ENCODE measurements at regions not wholly inside any gene's neighbourhood (a gene's known extent, or its start where the extent isn't known, plus 50 kb on each side); places are given as distances from the start of the nearest gene placed in this dataset.

- DNase-seq, result no peak
These were observed 223.8 kb downstream of the SOX9 start for GRCh38 chr17:72344613-72345012.

GRCh38 chr17:72345088-72345487 lies 224.3 kb downstream of the SOX9 start:
- no peak for DNase-seq

DNA sequence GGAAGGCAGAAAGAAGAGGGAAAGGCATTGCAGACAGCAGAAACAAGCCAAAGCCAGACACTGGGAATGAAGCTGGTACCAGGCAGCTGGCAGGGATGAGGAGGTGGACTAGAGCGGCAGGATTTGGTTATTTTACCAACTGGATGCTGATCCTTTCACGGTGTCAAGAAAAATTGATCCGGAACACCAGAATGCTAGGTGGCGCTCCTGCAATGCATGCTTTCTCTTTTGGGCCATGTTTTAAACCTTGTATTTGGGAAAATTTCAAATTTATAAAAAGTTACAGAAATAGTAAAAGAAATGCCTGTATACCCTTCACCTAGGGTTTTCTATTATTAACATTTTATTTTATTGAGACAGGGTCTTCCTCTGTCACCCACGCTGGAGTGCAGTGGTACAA lies 224.7 kb downstream of the SOX9 start:
- DNase-seq, result no peak

DNA sequence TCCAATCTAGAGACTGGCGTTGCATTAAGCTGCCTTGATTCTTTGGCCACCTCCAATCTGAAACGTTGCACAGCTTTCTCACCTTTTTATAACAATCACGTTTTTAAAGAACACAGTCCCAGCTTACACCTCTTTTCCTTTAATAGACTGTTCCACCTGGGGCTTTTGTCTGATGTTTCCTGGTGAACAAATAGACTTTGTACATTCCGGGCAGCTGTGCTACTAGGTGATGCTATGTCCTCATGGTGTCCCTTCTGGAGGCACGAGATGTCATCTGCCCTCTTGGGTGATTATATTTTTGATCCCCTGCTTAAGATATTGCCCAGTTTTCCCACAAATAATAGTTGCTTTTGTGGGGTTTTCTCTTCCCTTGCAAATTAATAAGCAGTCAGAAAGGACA lies 225.5 kb downstream of the SOX9 start:
- no peak for DNase-seq

DNA sequence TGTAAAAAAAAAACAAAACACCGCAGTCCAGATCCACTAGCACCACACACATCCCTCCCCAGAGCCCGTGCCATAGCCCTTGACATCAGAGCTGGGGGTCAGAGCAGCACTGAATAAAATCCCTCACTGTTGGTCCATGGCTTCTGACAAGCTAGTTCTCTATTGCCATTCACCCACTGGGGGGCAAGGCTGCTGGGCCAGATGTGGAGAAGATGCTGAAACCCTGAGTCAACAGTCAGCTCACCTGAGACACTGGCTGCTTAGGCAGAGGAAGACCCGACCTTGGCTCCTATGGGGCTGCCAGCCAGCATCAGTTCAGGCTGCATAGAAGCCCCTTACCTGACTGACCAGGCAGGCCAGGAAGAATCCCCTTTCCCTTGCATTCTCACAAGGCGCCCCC lies 228.2 kb downstream of the SOX9 start:
- no peak for DNase-seq

DNA sequence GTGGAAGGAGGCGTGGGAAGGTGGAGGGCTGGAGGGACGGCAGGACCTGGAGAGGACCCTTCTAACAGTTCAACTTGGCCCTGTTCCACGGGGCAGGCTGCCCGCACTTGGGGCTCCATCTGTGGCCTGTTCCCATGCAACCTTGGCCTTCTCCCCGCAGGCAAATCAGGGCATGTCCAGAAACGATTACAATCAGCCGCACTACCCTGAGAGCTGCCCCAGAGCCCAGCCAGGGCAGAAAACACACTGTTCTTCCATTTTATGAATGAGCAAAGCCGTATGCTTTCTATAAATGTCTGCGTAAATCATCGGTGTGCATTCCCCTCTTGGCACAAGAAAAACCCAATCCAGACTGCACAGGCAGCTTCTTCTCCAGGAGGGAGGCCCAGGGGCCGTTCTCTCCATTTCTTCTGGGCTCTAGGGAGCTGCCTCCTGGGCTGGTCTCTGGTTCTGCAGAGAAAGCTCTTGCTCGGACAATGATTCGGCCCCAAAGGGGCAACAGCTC lies 228.7 kb downstream of the SOX9 start:
- DNase-seq, result no peak

DNA sequence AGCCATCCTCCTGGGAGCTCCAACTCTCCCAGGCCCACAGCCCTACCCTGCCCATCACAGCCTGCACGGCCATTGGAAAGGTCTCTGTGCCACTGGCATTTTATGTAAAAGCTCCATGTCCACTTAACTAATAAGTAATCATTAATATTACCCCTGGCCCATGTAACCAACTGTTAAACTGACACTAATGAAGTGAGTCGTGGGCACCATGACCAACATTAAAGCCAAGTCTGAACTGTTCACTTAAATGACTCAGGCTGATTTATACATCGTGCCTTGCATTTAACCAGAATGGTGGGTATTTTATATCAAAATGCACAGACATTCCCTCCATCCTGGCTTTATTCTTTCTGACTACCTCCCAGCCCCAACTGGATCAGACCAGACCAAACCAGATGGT lies 229.3 kb downstream of the SOX9 start:
- DNase-seq, result no peak

DNA sequence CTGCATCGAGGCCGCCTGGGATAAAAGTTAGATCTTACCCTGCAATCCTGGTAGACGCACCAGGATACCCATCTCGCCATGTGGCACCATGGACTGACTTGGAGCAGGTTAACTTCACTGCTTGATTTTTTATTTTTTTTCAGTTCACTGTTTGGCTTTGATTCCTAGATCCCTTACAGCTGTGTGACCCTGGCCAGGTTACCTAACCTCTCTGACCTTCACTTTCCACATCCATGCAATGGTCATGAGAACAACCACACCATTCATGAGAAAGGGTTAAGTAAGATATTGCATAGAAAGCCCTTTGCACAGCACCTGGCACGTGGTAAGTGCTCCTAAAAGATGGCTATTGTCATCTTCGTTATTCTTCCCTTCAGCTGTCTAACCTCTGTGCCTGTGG lies 230.5 kb downstream of the SOX9 start:
- no peak for DNase-seq

DNA sequence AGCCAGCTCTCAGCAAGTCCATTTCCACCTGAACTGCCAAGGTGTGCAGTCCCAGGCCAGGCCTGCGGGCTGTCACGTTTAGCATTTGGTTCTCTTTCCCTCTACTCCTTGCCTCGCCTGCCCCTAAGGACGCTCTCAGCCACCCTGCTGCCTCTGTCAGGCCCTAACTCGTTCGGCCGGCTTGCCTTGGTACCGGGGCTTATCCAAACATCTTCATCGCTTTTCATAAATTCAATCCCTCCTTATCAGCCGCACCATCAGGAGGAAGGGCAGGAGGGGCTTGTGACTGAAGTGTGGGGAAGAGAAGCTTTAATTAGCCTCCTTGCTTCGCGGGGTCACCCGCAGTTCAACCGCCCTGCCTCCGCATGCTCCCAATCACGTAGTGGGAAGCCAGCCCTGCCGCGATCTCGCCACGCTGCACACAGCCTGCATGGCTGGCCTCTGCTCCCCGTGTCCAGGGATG lies 231.1 kb downstream of the SOX9 start:
- DNase-seq, result no peak

DNA sequence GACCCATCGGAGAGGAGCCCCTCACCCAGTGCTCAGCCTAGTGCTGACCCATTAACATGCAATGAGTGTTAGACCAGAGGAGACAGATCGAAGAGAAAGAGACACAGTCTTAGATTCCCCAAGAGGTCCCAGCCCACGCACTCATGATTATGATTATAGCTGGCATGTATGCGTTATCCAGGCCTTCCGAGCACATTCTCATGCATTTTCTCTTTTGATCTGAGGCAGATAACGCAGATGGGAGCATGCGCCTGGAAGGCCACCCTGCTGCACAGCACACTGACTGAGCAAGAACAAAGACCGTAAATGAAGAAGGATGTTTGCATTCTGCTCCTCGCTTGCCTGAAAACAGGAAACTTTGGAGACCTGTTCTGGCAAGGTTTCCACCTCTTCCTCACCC lies 232.7 kb downstream of the SOX9 start:
- no peak for DNase-seq

GRCh38 chr17:72354071-72354470 lies 233.3 kb downstream of the SOX9 start:
- no peak for DNase-seq

DNA sequence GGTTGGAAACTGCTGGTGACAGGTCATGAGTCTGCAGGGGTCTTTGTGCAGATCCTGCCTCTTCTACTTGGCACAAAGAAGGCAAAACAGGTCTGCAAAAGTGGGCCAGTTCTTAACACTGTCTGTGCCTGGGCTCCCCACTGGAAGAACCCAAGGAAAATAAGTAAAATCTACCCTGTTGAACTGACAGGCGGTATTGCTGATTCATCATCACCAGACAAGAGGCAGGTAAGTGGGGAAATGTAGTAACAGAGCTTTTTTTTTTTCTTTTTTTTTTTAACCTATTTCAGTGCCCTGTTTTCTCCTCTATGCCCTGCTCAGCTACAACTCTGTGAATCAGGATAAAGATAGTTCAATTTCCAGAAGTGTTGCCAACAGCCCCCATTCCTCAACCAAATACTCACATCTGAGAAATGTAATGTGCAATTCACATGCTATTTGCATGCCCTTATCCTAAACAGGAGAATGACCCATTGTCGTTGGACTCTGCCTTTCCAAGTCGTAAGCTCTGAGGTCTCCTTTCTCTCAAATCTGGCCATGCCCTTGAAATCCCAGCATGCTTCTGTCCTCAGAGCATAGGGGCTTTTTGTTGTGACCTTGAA lies 237.0 kb downstream of the SOX9 start:
- peak; percentile 33 for DNase-seq

- peak; percentile 82 for DNase-seq
These were observed 237.6 kb downstream of the SOX9 start for GRCh38 chr17:72358465-72358864.

DNA sequence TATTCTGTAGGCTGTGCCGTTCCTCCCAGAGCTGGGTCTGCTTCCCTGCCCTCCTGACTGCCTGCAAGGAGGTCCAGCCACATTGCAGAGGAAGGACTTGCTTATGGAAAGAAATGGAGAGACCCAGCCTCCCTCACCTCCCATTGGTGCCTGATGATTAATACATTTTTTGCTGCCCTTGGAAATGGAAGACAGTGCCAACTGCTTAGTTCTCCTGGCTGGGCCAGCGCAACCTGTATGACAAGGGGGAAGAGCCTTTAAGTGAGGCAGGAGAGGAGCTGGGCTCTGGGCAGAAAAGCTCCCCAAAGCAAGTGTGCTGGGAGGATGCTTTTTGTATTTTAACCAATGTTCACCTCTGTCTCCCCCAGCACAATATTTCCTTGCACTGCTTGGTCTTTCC lies 238.5 kb downstream of the SOX9 start:
- DNase-seq, result no peak

DNA sequence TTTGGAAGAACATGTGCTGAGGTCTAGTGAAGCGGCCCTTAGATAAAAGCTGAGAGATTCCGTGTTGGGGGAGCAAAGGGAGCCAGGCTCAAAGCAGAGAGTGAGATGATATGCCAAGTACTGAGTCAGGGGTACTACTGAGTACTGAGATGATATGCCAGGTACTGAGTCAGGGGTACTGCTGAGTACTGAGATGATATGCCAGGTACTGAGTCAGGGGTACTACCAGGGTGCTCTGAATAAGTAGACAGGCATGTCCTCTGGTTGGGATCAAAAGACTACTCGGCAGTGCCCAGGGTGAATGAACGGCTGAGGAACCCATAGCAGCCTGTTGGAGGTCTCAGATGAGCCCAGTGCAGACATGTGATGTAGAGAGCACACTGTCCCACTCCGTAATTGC lies 239.0 kb downstream of the SOX9 start:
- no peak for DNase-seq

DNA sequence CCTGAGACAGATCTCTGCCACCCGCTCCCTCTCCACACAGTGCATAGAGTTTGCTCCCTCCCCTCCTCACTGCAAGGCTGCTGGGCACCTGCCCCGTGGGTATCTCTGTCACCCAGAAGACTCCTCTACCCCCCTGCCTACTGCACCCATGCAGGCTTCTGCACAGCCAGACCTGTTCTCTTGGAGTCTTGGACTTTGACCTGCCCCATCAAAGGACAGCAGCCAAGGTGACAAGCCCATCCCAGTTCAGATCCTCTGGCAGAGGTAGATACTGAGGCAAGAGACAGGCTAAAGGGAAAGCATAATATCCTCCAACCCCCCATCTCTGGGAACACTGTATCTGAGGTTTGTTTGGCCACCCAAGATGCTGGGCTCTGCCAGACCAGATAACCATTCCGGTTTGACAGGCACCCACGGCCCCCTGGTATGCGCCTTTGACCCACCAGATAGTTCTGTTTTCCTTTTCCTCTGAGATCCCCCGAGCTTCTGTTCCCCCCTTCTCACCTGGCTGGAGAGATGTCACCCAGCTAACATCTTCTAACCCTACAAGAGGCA lies 239.6 kb downstream of the SOX9 start:
- DNase-seq, result no peak

GRCh38 chr17:72361892-72362291 lies 241.1 kb downstream of the SOX9 start:
- peak; percentile 32 for DNase-seq

DNA sequence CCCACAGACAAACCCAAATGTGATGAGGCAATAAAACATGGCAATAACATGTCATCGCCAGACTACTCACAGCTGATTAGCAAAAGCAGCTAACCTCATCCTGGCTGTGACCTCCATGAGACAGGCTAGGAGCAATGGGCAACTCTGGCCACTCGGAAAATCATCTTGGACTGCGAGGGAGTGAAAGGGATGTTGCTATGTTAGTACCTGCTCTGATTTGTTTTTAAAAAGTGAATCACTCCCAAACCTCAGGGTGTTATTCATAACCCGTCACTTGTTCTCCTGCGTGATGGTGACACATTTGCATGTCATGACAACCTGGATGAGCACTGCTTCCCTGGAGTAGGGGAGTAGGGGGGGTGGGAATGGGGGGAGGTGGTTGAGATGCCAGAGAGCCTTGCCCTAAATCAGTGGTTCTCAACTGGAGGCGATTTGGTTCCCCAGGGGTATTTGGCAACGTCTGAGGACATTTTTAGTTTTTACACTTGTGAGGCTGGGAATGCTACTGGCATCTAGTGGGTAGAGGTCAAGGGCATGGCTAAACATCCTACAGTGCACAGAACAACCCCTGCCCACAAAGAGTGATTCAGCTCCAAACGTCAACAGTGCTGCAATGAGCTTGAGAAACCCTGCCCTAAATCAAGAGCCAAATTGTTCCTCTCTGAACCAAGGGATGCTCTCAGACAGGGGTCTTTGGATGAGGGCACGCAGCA lies 241.7 kb downstream of the SOX9 start:
- peak; percentile 84 for DNase-seq

DNA sequence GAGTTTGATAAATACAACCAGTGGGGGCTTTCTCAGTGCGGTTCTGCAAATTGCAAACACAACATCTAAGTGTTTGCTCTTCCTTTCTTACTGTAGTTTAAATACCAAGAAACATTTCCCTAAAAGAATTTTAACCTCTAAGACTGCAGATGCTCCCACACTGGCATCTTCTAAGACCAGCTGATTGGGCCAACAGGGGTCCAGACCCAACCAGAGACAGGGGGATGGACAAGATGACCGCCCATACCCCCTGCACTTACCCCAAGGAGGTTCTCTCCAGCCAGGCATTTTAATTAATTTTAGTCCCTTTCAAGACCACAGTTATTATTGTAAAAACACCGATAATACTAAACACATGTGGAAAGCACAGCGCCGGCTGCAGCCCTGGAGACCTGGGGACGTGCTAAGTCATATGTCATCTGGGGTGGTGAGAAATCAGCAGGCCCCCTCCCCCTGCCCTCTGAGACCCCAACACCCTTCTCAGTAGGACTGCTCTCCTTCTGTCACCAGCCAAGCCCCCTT lies 242.3 kb downstream of the SOX9 start:
- peak; percentile 56 for DNase-seq

DNA sequence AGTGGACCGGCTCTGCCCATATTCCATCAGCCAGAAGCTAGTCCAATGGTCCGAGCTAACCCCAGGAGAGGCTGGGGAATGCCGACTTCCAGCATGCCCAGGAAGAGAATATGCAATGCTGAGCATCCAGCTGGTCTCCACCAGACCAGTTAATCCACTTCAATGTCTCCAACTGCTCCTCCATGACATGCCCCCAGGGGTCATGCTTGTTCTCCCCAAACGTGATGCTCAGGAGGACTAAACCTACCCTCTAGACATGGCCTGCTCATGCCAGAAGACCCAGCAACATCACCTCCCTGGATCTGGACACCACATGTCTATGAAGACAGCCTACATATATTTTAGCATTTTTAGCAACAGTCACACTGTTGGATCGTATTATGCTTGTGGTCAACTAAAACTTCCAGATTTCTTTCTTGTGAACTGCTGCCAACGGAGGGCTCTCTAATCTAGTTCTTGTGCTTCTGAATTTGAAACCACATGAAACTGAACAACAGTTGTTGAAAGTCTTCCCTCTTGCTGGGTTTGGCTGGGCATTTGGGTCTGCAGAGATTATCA lies 245.1 kb downstream of the SOX9 start:
- DNase-seq, result peak; percentile 72

- no peak for DNase-seq
These were observed 245.8 kb downstream of the SOX9 start for GRCh38 chr17:72366626-72367025.

DNA sequence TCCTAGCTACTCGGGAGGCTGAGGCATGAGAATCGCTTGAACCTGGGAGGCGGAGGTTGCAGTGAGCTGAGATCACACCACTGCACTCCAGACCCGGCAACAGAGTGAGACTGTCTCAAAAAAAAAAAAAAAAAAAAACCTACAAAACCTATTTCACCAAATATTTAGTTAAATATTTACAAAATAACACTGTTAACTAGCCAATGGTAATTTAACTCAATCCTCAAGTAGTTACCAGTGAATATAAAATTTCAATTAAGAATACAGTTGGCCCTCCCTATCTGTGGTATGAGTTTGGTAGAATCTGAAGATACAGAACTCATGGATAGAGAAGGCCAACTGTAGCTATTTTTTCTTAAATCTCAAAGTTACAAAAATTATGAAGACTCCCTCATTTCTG lies 247.4 kb downstream of the SOX9 start:
- no peak for DNase-seq

DNA sequence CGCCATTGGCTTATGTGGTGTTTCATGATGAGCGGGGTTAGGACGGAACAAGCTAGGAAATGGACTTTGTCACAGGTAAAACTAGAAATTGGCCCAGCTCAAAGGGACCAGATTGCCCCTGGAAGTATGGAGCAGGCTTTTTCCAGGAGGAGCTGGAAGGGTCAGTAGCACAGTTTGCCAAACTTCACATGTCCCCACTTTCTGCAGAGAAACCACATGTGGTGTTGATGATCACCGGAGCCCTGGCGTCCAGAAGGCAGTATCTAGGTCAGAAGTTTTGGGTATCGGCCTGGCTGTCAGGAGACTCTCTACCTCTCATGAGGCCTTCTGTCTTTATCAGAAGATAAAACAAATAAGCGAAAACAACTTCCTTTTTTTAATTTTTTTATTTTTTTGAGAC lies 248.5 kb downstream of the SOX9 start:
- no peak for DNase-seq

GRCh38 chr17:72370819-72371218 lies 250.0 kb downstream of the SOX9 start:
- DNase-seq, result peak; percentile 63
